ENCODE measurements at regions not wholly inside any gene's neighbourhood (a gene's known extent, or its start where the extent isn't known, plus 50 kb on each side); places are given as distances from the start of the nearest gene placed in this dataset.
"Not testable (repeated sequence)": the region's sequence is repeated elsewhere in the genome, so short reads cannot be mapped to it uniquely, and the experiment has no call there.

GRCh38 chr12:63508543-63508942, 159.8 kb downstream of the DPY19L2 start:
- no peak for DNase-seq (ENCODE audit: low read depth)

GRCh38 chr12:63499567-63499966, 168.7 kb downstream of the DPY19L2 start:
- no peak for DNase-seq (ENCODE audit: low read depth)

- no peak for DNase-seq (ENCODE audit: low read depth)
Observed at GRCh38 chr12:63498239-63498638, 170.1 kb downstream of the DPY19L2 start.

DNA sequence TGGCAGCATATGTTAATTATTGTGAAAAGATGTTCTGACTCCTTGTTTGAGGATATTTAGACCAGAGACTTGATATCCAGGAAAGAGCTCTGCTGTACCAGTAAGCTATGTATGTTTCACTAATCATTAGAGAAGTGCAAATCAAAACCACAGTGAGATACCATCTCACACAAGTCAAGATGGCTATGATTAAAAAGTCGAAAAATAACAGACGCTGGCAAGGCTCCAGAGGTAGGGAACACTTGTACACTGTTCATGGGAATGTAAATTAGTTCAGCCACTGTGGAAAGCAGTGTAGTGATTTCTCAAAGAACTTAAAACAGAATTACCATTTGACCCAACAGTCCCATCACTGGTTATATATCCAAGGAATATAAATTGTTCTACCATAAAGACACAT, 171.6 kb downstream of the DPY19L2 start:
- DNase-seq (ENCODE audit: low read depth): no peak

GRCh38 chr12:63495974-63496373, 172.3 kb downstream of the DPY19L2 start:
- no peak for DNase-seq (ENCODE audit: low read depth)

GRCh38 chr12:63493357-63493756, 174.9 kb downstream of the DPY19L2 start:
- DNase-seq (ENCODE audit: low read depth): not testable (repeated sequence)

DNA sequence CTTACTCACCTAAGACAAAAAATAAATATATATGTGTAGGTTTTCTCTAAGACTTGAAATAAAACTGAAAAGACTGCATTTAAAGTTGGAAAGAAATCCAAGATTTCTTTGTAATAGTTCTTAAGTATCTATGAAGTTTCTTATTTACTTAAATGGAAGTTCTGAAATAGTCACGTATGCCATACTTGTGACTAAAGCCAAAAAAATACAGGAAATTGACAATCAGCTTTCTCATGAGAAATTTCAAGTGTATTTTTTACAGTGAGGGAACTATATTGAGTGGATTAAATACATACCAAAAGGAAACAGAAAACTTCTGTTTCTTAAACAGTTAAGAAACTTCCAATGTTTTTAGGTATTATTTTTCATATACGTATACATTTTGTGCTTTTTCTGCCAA, 188.1 kb downstream of the DPY19L2 start:
- no peak for DNase-seq (ENCODE audit: low read depth)

DNA sequence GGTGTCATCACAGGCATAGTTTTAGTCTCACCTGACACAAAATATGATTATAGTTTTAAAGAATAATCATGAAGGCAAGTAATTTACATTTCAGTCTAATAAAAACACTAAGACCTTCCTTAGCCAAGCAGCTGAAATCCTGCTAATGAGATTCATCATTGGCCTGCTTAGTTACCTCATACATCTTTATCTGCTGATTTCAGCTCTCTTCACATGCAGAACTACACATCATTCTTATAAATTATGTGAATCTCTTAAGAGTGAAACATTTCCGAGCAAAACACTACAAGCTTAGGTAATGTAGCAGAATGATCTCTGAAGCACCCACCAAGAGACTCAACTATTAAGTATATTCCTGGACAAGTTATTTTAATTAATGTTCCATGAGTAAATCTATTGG, 198.1 kb downstream of the DPY19L2 start:
- DNase-seq (ENCODE audit: low read depth): no peak

DNA sequence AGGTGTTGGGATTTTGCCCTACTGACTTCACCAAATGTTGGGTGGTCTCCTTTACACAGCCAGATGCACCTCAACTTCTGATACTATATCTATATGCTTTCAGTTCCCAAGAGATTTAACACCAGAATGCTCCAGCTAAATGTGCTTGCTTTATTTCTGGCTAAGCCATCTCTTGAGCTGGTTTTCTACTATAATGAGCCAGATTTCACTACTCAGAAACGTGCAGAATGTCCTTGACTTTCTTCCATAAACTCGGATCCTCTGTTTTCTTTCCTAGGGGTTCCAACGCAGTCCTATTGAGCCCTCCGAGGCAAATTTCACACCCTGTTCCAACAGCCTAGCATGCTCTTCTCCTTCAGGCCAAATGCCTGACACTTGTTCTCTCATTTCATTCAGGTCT, 200.3 kb downstream of the DPY19L2 start:
- no peak for DNase-seq (ENCODE audit: low read depth)

GRCh38 chr12:63457857-63458256, 210.4 kb downstream of the DPY19L2 start:
- no peak for DNase-seq (ENCODE audit: low read depth)

DNA sequence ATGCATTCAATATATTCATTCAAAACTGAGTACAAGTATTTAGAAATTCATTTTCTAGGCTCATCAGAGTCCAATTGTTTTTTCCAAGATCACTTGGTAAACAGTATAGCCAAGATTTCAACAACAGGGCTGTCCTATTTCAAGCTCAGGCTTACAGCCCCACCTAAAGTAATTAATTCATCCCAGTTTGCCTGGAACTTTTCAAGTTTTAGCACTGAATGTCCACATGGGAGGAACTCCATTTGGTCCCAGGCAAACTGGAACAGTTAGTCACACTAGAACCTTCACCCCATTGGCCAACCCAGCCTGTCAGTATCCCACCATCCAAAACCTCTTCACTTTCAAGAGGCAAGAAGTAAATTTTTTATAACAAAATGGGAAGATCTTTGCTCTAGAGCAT, 210.9 kb downstream of the DPY19L2 start:
- no peak for DNase-seq (ENCODE audit: low read depth)

DNA sequence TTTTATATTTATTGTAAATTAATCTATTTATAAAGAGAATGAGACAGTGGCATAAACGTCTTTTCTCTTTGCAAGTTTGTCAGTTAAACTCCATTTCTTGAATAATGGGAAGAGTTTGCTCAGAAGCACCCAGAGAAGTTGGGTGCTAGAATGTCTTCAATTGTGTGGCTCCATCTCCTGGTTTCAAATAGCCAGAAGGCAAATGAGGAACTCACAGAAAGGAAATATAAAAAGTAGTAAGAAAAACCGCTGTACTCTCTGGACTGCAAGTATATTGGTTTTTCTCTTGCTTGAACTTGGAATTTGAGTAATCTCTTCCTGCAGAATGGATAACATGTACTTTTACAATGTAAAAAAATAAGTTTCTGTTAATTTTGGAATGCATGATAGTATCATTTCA, 217.5 kb downstream of the DPY19L2 start:
- no peak for DNase-seq (ENCODE audit: low read depth)

DNA sequence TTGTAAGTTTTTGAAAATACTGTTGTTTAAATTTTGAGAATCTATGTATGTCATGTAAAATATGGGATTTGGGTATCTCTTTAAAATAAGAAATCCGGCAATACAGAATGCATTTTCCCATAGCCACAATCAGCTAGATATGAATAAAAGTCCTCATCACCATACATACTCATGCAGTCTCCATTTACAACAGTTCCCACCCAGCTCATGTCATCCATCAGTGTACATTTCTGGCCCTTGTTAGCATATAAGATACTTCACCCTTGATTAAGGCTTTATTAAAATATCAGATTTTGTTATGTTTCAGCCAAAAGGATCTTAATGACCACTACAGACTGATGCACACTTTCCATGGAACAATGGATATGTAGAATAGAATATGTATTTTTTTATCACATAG, 218.0 kb downstream of the DPY19L2 start:
- no peak for DNase-seq (ENCODE audit: low read depth)

DNA sequence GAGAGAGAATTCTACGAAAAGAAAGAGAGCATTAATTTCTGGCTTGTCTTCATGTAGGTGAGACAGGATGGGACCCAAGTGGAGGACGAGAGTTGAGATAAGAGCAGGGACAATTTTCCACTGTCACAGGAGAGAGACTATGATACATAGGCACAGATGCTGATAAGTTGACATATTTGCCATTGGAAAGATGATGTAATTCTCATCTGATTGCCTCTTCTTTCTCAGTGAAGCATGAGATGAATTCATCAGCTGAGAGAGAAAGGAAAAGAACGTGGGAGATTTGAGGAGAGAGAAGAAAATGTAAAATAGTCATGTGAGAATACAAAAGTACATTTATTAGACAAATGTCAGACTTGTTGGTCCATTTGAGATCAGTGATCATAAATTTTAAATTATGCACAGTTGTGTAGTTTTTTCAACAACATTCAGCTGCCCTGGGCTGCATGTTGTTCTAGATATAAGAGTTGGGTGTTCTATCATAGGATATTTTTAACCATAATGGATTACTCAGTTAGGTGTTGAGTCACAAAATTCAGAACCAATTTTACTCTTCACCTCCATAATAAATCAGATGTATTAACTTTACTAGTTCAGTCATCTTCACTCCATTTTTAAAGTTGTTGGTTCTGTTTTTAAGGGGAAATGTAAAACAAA, 222.9 kb downstream of the DPY19L2 start:
- no peak for DNase-seq (ENCODE audit: low read depth)

- DNase-seq (ENCODE audit: low read depth): no peak
Observed at GRCh38 chr12:63440048-63440447, 228.2 kb downstream of the DPY19L2 start.

- not testable (repeated sequence) for DNase-seq (ENCODE audit: low read depth)
Observed at GRCh38 chr12:63434384-63434783, 233.9 kb downstream of the DPY19L2 start.

GRCh38 chr12:63427969-63428368, 240.3 kb downstream of the DPY19L2 start:
- not testable (repeated sequence) for DNase-seq (ENCODE audit: low read depth)

- DNase-seq (ENCODE audit: low read depth): not testable (repeated sequence)
Observed at GRCh38 chr12:63427029-63427428, 241.3 kb downstream of the DPY19L2 start.

DNA sequence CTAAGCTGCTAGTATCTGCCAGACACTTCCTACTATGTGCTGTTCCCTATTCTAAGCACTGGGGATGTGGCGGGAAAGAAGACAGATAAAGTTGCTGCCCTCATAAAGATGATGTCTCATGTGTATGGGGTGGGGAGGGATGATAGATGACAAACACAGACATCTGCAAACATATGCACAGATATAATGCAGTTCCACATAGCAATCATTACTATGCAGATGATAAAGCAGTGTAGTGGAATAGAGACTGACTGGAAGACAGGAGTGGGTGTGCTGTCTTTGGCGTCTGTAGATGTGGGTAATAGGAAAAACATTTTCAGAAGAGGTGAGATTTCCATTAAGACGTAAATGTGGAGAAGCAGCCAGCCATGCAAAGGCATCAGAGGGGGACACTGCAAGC, 243.6 kb downstream of the DPY19L2 start:
- no peak for DNase-seq (ENCODE audit: low read depth)

- DNase-seq (ENCODE audit: low read depth): no peak
Observed at GRCh38 chr12:63423839-63424238, 244.5 kb downstream of the DPY19L2 start.

GRCh38 chr12:63420206-63420644, 248.1 kb downstream of the DPY19L2 start:
- peak; percentile 76 for DNase-seq (ENCODE audit: low read depth)

- DNase-seq (ENCODE audit: low read depth): no peak
Observed at GRCh38 chr12:63419154-63419553, 249.1 kb downstream of the DPY19L2 start.

DNA sequence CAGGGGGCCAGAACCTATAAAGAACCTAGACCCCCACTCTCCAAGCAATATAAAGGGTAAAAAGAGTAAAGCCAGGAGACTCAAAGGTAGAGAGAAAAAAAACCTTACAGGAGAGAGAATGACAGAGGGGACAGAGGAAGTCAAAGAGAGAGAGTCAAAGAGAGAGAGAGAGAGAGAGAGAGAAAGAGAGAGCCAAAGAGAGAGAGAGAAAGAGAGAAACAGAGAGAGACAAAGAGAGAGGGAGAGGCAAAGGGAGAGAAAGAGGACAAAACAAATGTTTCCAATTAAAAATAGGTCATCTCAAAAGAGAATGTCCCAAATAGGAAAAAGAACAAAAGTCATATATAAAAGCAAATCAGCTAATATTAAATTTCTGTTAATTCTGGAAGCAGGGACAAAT, 251.5 kb downstream of the DPY19L2 start:
- no peak for DNase-seq (ENCODE audit: low read depth)

DNA sequence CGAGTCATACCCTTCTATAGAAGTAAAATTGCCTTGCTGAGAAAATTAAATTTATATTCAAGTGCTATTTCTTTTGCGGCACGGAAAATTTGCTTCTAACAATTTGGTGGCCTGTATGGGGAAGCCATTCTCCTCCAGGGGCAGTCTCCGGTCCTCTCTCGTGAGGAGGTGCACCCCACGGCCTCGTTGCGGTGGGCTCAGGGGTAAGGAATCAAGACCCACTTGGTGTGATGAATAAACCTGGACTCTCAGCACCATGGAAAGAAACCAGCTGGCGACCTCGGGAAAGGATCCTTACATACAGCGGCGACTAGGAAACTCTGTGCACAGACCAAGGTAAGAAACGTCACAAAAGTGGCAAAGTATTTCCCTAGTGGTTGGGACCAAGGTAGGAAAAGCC, 252.9 kb downstream of the DPY19L2 start:
- DNase-seq (ENCODE audit: low read depth): no peak

DNA sequence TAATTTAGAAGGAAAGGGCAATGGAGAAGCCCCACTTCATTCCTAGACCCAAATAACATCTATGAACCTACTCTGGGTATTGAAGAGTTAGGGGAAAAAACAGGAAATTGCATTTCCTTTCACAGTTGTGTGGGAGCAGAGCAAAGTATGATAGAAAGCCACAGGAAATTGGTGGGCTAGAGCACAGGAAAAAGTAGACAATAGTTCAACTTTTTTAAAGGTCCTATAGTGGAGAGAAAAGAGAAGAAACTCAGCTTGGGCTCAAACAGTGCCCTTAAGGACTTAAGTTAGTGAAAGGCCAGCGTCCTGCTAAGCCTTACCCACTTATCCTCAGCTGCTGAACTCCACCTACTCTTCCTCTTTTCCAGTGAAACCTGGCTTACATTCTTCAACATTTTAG, 258.1 kb downstream of the DPY19L2 start:
- no peak for DNase-seq (ENCODE audit: low read depth)

Measured in CMK (cell line).